IMR-90 (cell line): ENCODE measurements at regions not wholly inside any gene's neighbourhood (a gene's known extent, or its start where the extent isn't known, plus 50 kb on each side); places are given as distances from the start of the nearest gene placed in this dataset.

Experiments used
- ATAC-seq: fragments of 200-7000 bp; cut with Tn5 transposase; 2 replicates; pipeline ENCODE4 v1.9.1; 2020; ENCODE audit warnings: low read depth, mild to moderate bottlenecking, moderate library complexity
- BruUV-seq: library from RNA; stranded (reverse); fragments of 400-500 nt; replicated peaks from 2 replicates; lab custom pipeline; 2021; lab: Mats Ljungman, UMichigan
- CTCF ChIA-PET: fragments of 300-600 bp; formaldehyde crosslinking; extraction: SDS; loops from one replicate; lab custom pipeline; 2021; ENCODE audit warnings: antibody characterized with exemption; lab: Yijun Ruan, JAX
- POLR2A ChIA-PET: fragments of 300-600 bp; sonication (Branson Sonifier 250); formaldehyde crosslinking; loops from one replicate; lab custom pipeline; 2022; ENCODE audit warnings: antibody characterized with exemption; ENCODE audit not compliant: unreplicated experiment; lab: Charles Lee
- DNase-seq: peaks from one replicate; pipeline ENCODE4 v3.0.0; 2013
- H2AFZ ChIP-seq: replicated peaks from 2 replicates; pipeline ENCODE3; 2013; ENCODE audit warnings: low read length, mild to moderate bottlenecking; ENCODE audit not compliant: poor library complexity
- H2AK5ac ChIP-seq: 2 replicates; pipeline ENCODE4 v1.6.1; 2013; ENCODE audit warnings: low read depth, low read length, inconsistent platforms
- H2AK9ac ChIP-seq: replicated peaks from 2 replicates; pipeline ENCODE3; 2013; ENCODE audit warnings: mild to moderate bottlenecking, low read depth, low read length, moderate library complexity; ENCODE audit not compliant: poor library complexity
- H2BK120ac ChIP-seq: 2 replicates; pipeline ENCODE4 v1.6.1; 2013; ENCODE audit warnings: low read depth, low read length, inconsistent platforms
- H2BK15ac ChIP-seq: 3 replicates; pipeline ENCODE4 v1.6.1; 2013; ENCODE audit warnings: low read depth, low read length, inconsistent platforms
- H2BK20ac ChIP-seq: 2 replicates; pipeline ENCODE4 v1.6.1; 2013; ENCODE audit warnings: low read depth, mild to moderate bottlenecking, inconsistent platforms, low read length, moderate library complexity
- H2BK5ac ChIP-seq: 2 replicates; pipeline ENCODE4 v1.6.1; 2013; ENCODE audit warnings: mild to moderate bottlenecking, low read depth, low read length, inconsistent platforms; ENCODE audit not compliant: poor library complexity, severe bottlenecking
- H3K14ac ChIP-seq: replicated peaks from 2 replicates; pipeline ENCODE4 v1.6.1; 2013; ENCODE audit warnings: low read depth, low read length, inconsistent platforms
- H3K18ac ChIP-seq: 2 replicates; pipeline ENCODE4 v1.6.1; 2013; ENCODE audit warnings: low read depth, low read length, control low read depth
- H3K23ac ChIP-seq: 2 replicates; pipeline ENCODE4 v1.6.1; 2013; ENCODE audit warnings: low read depth, low read length, inconsistent platforms
- H3K27ac ChIP-seq: 2 replicates; pipeline ENCODE4 v1.5.1; 2013; ENCODE audit warnings: mild to moderate bottlenecking, control low read depth, low read length; ENCODE audit not compliant: insufficient read depth
- H3K27me3 ChIP-seq: 2 replicates; pipeline ENCODE4 v1.6.1; 2013; ENCODE audit warnings: low read length; ENCODE audit not compliant: control insufficient read depth, insufficient read depth
- H3K36me3 ChIP-seq: 2 replicates; pipeline ENCODE4 v1.6.1; 2013; ENCODE audit warnings: low read length, mixed read lengths; ENCODE audit not compliant: control insufficient read depth, insufficient read depth
- H3K4ac ChIP-seq: 2 replicates; pipeline ENCODE4 v1.6.1; 2013; ENCODE audit warnings: low read depth, low read length, inconsistent platforms
- H3K4me1 ChIP-seq: 2 replicates; pipeline ENCODE4 v1.6.1; 2013; ENCODE audit warnings: low read length, mixed read lengths; ENCODE audit not compliant: control insufficient read depth, insufficient read depth
- H3K4me2 ChIP-seq: 2 replicates; pipeline ENCODE4 v1.6.1; 2013; ENCODE audit warnings: low read depth, mild to moderate bottlenecking, control low read depth, low read length, moderate library complexity
- H3K4me3 ChIP-seq: 2 replicates; pipeline ENCODE4 v1.5.1; 2013; ENCODE audit warnings: low read depth, mild to moderate bottlenecking, control low read depth, low read length, moderate library complexity; ENCODE audit not compliant: insufficient read depth
- H3K56ac ChIP-seq: 2 replicates; pipeline ENCODE4 v1.6.1; 2013; ENCODE audit warnings: low read length, inconsistent platforms; ENCODE audit not compliant: insufficient read depth; ENCODE audit errors: extremely low read depth
- H3K79me1 ChIP-seq, 2 experiments: 2 replicates each; pipeline ENCODE4 v1.6.1; 2013; ENCODE audit warnings: low read length in 2 of 2, inconsistent platforms in 1 of 2, low read depth in 1 of 2
- H3K9ac ChIP-seq: 2 replicates; pipeline ENCODE4 v1.6.1; 2013; ENCODE audit warnings: low read depth, low read length, control low read depth
- H3K9me1 ChIP-seq: 2 replicates; pipeline ENCODE4 v1.6.1; 2013; ENCODE audit warnings: low read length, inconsistent platforms; ENCODE audit not compliant: insufficient read depth
- H3K9me3 ChIP-seq: 2 replicates; pipeline ENCODE4 v1.6.1; 2013; ENCODE audit warnings: low read length; ENCODE audit not compliant: control insufficient read depth, insufficient read depth
- H4K20me1 ChIP-seq: 2 replicates; pipeline ENCODE4 v1.6.1; 2013; ENCODE audit warnings: low read length, inconsistent platforms; ENCODE audit not compliant: insufficient read depth
- H4K5ac ChIP-seq: 2 replicates; pipeline ENCODE4 v1.6.1; 2013; ENCODE audit warnings: mild to moderate bottlenecking, low read depth, low read length, control low read depth
- H4K8ac ChIP-seq, 2 experiments: 2 replicates each; pipeline ENCODE4 v1.6.1; 2013; ENCODE audit warnings: low read depth in 2 of 2, low read length in 2 of 2, control low read depth in 1 of 2, inconsistent platforms in 1 of 2
- H4K91ac ChIP-seq: 2 replicates; pipeline ENCODE4 v1.6.1; 2013; ENCODE audit warnings: low read depth, low read length, inconsistent platforms; ENCODE audit not compliant: insufficient read depth
- BHLHE40 ChIP-seq: fragments of 150-350 bp; IDR thresholded peaks from 2 replicates; pipeline ENCODE4 v1.6.1; 2016; ENCODE audit warnings: mild to moderate bottlenecking, low read depth, low read length
- CEBPB ChIP-seq: IDR thresholded peaks from 2 replicates; pipeline ENCODE4 v1.6.1; 2012; ENCODE audit warnings: low read depth, low read length, improper control_type of control experiment
- CHD1 ChIP-seq: IDR thresholded peaks from 2 replicates; pipeline ENCODE4 v1.6.1; 2012; ENCODE audit warnings: low read depth, low read length, improper control_type of control experiment
- FOS ChIP-seq: fragments of 150-350 bp; IDR thresholded peaks from 2 replicates; pipeline ENCODE4 v1.6.1; 2016; ENCODE audit warnings: low read depth, low read length
- MAFK ChIP-seq: IDR thresholded peaks from 2 replicates; pipeline ENCODE4 v1.6.1; 2012; ENCODE audit warnings: low read depth, low read length, improper control_type of control experiment
- MXI1 ChIP-seq: IDR thresholded peaks from 2 replicates; pipeline ENCODE4 v1.6.1; 2012; ENCODE audit warnings: low read depth, mild to moderate bottlenecking, low read length, moderate library complexity, borderline replicate concordance
- POLR2A ChIP-seq: IDR thresholded peaks from 2 replicates; pipeline ENCODE4 v1.6.1; 2012; ENCODE audit warnings: mild to moderate bottlenecking, low read depth, low read length
- RAD21 ChIP-seq: IDR thresholded peaks from 2 replicates; pipeline ENCODE4 v1.6.1; 2012; ENCODE audit warnings: low read length, improper control_type of control experiment
- RFX5 ChIP-seq: IDR thresholded peaks from 2 replicates; pipeline ENCODE4 v1.8.0; 2012; ENCODE audit warnings: low read depth, mild to moderate bottlenecking, low read length, moderate library complexity
- SMC3 ChIP-seq: fragments of 150-350 bp; IDR thresholded peaks from 2 replicates; pipeline ENCODE4 v1.6.1; 2016; ENCODE audit warnings: low read depth, mild to moderate bottlenecking, antibody characterized with exemption, low read length, moderate library complexity
- WGBS, 2 experiments: methylation state at CpG; one replicate each; pipeline versions ENCODE4 v1.1.5 to v1.1.7; 2013; ENCODE audit warnings: missing lambda C conversion rate in 2 of 2; ENCODE audit not compliant: insufficient read length in 1 of 2; ENCODE audit errors: extremely low coverage in 2 of 2; 5-methylcytosine and 5-hydroxymethylcytosine counted together
- dilution Hi-C: fragments of 300-500 bp; cut with HindIII; formaldehyde crosslinking; loops from one replicate; pipeline ENCODE4 v1.14.3; 2018; ENCODE audit warnings: low sequenced_read_pairs; ENCODE audit not compliant: unreplicated experiment
- in situ Hi-C: fragments of 300-500 bp; cut with MboI; formaldehyde crosslinking; loops from 3 replicates; pipeline ENCODE4 v1.14.3; 2019; ENCODE audit warnings: low sequenced_read_pairs, inconsistent platforms, mixed read lengths
- intact Hi-C: fragments of 100-400 bp; cut with micrococcal nuclease; formaldehyde crosslinking; loops from 2 replicates; pipeline ENCODE4 v1.10.0; 2022
- TF ChIP-seq, protein P1 (sequence below): fragments of 150-350 bp; IDR thresholded peaks from 2 replicates; pipeline ENCODE4 v1.6.1; 2017; ENCODE audit warnings: mild to moderate bottlenecking, antibody characterized with exemption, low read length, low read depth
- TF ChIP-seq, protein P2 (sequence below): conservative IDR thresholded peaks from 2 replicates; pipeline ENCODE4 v1.5.1; 2012; ENCODE audit warnings: mild to moderate bottlenecking, low read depth, low read length, improper control_type of control experiment

DNA sequence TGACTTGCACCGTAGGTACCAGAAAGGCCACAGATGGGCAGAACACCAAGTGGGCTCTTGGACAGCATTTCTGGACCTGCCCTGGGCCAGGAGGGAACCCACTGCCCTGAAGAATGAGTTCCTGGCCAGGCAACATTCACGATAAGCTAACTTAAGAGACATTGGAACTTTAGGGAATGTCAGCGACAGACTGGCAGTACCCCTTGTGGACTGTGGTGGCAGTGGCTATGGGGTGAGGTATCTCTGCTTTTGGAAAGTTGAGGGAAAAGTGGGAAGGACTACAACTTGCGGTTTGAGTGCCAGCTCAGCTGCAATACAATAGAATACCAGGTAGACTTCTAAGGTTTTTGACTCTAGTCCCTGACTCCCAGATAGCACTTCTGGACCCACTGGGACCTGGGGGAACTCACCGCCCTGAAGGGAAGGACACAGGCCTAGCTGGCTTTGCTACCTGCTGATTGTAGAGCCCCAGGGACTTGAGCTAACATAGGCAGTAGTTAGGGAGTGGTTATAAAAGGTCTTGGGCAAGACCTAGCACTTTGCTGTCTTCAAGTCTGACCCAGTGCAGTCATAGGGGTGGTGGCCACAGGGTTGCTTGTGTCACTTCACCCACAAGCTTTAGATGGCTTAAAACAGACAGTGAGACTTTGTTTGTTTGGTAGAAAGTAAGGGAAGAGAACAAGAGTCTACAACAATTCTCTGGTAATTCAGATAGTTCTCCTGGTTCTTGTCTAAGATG is 617.6 kb downstream of the COL12A1 start:
- Histone ChIP-seq H3K4ac (no peak overlapping the region), H3K9me3 (no peaks in the 10 kb centered on the region), H2AK5ac (peak overlapping the region; percentile 25; the same call in 1 of the 2 replicates), H3K4me3 (no peak overlapping the region), H3K9me1 (no peaks in the 10 kb centered on the region), H3K36me3 (no peaks in the 10 kb centered on the region), H4K5ac (no peak overlapping the region), H3K18ac (no peak overlapping the region), H3K79me1 (no peaks in the 10 kb centered on the region), H2BK5ac (no peak overlapping the region), H2AFZ (no peak overlapping the region), H3K4me1 (no peaks in the 10 kb centered on the region), H3K27ac (no peak overlapping the region), H2BK120ac (no peak overlapping the region), H3K14ac (peak overlapping the region; percentile 63), H4K8ac (no peak overlapping the region), H3K56ac (no peak overlapping the region), H3K23ac (no peak overlapping the region), H2BK15ac (0 out of 3 replicates have a peak overlapping the region, but pooled peaks have one; percentile 67), H3K27me3 (no peaks in the 10 kb centered on the region), H3K4me2 (no peak overlapping the region), H2AK9ac (peak overlapping the region; percentile 50), H3K9ac (no peak overlapping the region), H4K91ac (0 out of 2 replicates have a peak overlapping the region, but pooled peaks have one; percentile 33), H2BK20ac (no peak overlapping the region), H4K20me1 (no peaks in the 10 kb centered on the region)
- ATAC-seq (no peak), DNase-seq (no peak)
- CTCF ChIA-PET: no interaction called here
- dilution Hi-C loops (no loop called here), intact Hi-C loops (no loop called here), in situ Hi-C loops (no loop called here)
- WGBS, 2 experiments: 100% methylated on average over 2 of the region's 5 CpGs; no CpG with 5 or more reads in 1 of the 2 experiments
- POLR2A ChIA-PET: no interaction called here
- TF ChIP-seq BHLHE40 (no peak), CEBPB (no peak), CHD1 (no peak), POLR2A (no peak), RFX5 (no peak), SMC3 (no peak), MAFK (no peak), FOS (no peak), RAD21 (no peak), MXI1 (no peak)
- TF ChIP-seq, protein P1, sequence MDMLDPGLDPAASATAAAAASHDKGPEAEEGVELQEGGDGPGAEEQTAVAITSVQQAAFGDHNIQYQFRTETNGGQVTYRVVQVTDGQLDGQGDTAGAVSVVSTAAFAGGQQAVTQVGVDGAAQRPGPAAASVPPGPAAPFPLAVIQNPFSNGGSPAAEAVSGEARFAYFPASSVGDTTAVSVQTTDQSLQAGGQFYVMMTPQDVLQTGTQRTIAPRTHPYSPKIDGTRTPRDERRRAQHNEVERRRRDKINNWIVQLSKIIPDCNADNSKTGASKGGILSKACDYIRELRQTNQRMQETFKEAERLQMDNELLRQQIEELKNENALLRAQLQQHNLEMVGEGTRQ: no peak
- TF ChIP-seq, protein P2, sequence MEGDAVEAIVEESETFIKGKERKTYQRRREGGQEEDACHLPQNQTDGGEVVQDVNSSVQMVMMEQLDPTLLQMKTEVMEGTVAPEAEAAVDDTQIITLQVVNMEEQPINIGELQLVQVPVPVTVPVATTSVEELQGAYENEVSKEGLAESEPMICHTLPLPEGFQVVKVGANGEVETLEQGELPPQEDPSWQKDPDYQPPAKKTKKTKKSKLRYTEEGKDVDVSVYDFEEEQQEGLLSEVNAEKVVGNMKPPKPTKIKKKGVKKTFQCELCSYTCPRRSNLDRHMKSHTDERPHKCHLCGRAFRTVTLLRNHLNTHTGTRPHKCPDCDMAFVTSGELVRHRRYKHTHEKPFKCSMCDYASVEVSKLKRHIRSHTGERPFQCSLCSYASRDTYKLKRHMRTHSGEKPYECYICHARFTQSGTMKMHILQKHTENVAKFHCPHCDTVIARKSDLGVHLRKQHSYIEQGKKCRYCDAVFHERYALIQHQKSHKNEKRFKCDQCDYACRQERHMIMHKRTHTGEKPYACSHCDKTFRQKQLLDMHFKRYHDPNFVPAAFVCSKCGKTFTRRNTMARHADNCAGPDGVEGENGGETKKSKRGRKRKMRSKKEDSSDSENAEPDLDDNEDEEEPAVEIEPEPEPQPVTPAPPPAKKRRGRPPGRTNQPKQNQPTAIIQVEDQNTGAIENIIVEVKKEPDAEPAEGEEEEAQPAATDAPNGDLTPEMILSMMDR: no peak
- no TSS peak for BruUV-seq
